ENCODE measurements at regions not wholly inside any gene's neighbourhood (a gene's known extent, or its start where the extent isn't known, plus 50 kb on each side); places are given as distances from the start of the nearest gene placed in this dataset.
"Not testable (repeated sequence)": the region's sequence is repeated elsewhere in the genome, so short reads cannot be mapped to it uniquely, and the experiment has no call there.

DNA sequence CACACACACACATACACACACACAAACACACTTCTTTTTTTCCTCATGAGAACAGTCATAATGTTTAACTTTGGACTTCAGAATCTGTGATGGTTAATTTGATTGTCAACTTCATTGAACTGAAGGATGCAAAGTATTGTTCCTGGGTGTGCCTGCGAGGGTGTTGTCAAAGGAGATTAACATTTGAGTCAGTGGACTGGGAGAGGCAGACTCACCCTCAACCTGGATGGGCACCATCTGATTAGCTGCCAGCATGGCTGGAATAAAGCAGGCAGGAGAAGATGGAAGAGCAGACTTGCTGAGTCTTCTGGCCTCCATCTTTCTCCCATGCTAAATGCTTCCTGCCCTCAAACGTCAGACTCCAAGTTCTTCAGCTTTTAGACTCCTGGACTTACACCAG is 167.6 kb upstream of the CRBN start:
- DNase-seq (ENCODE audit: low read depth in 3 of 3, low spot score in 2 of 3): not testable (repeated sequence)

DNA sequence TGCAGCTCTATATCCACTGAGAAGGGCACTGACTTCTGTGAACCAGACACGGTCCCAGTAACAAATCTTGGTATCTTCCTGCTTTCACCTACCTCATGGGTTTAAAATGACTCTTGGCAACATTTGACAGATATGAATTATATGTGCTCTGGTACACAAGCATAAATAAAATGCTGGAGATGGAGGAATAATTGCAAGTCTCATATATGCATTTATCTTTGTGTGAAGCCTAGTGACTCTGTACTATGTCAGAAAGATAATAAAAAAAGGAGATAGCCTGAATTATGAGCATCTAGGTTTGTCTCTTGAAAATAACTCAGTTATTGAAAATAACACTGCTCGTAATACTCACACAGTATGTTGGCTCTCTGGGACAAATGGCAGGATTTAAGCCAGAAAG is 167.1 kb upstream of the CRBN start:
- DNase-seq (ENCODE audit: low read depth in 3 of 3, low spot score in 2 of 3): no peak

DNA sequence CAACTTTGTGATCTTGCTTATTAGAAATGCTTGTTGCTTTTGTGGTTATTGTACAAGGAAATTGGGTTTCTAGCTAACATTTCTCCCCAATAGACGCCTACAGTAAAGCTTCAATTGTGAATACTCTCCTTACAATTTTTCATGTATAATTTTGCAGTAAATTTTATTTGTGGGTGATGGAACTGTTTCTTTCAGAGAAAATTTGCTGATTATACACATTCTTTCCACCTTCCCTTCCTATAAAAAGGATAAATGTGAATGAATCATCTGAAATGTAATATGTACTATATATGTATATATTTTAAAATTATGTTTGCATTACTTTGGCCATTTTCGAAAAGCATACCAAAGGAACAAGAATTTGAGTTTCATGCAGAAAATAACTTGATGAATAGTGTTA is 162.7 kb upstream of the CRBN start:
- no peak for DNase-seq (ENCODE audit: low read depth in 3 of 3, low spot score in 2 of 3)

DNA sequence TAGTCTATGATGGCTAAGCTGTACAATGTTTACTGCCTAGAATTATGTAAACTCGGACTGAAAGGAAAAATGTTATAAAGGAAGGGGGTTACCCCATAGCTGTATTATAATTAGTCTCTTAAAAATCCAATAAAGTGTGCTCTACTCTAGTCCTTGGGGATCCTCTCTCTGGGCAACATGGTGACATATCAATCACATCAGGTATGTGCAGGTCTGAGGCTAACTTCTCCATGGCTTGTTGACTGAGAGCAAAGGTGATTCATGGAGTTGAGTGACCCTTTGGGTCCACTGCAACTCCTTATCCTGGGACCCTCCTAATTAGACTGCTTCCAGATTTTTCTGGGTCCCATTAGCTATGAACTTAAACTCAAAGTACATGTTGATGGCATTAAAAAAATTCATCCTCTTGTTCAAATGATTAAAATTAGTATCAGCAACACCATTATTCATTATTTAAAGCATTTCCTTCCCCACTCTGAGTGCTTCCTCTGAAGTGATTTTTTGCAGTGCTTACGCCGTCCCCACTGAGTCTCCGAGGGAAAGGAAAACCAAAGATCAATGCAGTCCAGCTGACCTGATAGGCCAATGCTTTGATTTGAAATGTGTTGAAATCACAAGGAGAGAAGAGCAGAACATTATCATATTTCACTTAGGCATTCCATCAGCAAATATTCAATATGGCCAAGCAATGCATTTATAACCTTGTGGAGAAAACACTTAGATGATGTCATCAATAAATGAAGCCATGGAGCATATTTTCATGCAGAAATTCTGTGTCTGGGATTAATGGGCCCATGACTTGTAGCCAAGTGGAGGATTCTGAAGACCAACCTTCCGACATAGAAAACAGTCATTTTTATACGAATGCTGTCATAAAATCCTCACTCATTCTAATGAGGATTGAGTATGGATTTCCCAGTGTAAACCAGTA is 161.7 kb upstream of the CRBN start:
- no peak for DNase-seq (ENCODE audit: low read depth in 3 of 3, low spot score in 2 of 3)

DNA sequence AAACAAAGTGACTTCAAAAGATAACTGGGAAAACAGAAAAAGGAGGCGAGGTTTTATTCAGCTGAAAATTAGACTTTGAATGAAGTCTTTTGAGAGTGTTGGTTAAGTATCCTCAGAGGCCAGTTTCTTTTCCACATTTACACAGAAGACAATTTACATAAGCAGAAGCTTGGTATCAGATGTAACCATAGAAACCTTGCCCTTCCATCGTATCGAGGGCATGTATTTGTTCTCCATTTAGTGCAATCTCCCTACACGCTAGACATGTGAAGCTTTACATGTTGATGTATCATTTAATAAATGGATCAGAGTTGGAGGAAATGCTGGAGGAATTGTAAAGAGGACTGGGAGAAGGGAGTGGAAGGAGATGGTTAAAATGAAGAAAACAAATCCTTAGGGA is 161.0 kb upstream of the CRBN start:
- DNase-seq (ENCODE audit: low read depth in 3 of 3, low spot score in 2 of 3): no peak

DNA sequence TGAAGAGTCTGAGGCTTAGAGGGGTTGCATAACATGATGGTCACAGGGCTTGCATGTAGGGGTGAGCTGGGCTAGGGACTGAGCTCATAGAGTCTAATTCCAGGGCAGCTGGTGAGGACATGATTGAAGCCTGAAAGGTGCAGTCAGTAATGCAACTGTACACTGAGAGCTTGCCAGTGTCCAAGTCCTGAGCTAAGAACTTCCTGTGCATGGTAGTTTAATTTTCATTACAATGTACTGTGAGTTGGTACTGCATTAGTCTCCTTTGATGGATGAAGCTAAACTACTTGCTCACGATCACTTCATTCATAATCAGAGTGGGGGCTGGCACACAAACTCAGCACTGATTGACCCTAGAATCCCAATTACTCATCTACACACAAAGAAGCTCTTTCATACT is 156.4 kb upstream of the CRBN start:
- no peak for DNase-seq (ENCODE audit: low read depth in 3 of 3, low spot score in 2 of 3)

DNA sequence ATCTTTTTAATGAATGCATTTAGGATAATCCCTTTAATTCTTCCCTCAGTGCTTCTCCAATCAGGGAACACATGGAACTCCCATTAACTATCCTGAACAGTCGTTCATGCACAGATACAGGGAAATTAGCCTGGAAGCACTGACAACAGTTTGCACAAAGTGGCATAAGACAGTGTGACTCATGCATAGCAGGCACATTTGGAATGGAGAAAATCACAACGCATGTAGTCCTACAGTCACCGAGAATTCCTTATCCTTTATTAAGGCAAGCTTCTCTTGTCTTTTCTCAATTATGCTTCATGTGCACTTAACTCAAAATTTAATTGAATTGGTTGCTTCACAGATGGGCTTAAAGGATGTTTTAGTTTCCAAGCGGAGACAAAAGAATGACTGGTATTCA is 155.0 kb upstream of the CRBN start:
- no peak for DNase-seq (ENCODE audit: low read depth in 3 of 3, low spot score in 2 of 3)

DNA sequence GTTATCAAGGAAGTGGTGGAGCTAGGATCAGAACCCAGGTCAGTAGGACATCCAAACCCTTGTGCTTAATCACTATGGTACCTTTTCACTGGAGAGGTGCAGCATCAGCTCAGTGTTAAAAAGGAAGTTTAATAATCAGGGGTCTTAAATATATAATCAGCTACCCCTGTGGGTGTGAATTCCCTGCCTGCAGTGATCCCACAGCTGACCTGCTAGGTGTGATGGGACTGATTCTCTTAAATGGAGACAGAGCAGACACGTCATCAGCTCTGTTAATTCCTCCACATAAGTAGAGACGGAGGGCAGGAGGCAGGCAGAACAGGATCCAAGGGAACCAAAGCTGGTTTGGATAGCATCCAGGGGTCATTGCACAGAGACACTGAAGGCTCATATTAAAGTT is 154.1 kb upstream of the CRBN start:
- no peak for DNase-seq (ENCODE audit: low read depth in 3 of 3, low spot score in 2 of 3)

DNA sequence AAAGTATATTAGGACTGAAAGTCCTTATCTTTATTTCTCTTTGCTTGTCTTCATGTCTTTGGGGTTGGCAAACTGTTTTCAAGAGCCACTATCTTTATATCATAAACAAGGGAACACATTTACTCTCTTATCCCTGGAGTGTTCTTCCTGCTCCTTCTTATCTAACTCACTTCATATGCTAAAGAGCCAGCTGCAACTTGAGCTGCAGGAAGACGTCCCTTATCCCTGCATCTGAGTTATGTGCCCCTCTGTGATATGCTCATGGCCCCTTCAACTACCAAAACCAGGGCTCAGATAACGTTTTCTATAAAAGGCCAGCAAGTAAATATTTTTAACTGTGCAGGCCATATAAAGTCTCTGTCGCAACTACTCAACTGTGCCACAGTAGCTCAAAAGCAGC is 137.0 kb upstream of the CRBN start:
- DNase-seq (ENCODE audit: low read depth in 3 of 3, low spot score in 2 of 3): no peak

DNA sequence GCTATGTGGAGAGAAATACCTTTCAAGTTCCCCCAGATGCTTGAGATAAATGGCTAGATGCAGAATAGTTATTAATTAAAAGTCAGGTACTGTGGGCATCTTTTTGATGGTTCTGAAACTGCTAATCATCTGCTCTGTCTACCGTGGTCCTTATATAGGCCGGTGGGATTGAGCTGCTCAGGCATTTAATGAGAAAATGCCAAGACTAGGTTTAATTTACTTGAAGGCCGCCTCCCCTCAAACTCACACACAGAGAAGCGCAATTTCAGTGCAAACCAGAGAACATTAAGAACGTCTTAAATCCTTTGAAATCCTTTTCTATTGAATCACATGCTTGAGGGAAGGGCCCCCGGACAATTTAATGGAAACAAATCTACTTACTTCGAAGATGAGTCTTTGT is 136.4 kb upstream of the CRBN start:
- no peak for DNase-seq (ENCODE audit: low read depth in 3 of 3, low spot score in 2 of 3)

DNA sequence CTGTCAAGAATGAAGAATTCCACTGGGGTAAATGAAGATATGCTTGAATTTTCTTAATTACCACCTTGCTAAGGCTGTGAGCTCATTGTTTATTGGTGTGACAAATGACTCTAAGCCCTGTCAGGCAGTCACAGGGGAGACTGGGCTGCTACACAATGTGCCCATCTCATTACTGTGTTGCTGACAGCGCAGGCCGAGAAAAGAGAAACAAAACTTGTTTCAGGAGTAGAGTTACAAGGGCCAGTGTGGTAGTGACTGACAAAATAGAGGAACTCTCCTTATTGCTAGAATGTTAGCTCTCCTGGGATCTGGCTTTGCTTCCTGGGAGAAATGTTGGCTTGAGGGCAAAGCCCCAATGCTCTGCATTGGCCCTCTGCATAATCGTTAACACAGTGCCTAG is 130.4 kb upstream of the CRBN start:
- DNase-seq (ENCODE audit: low read depth in 3 of 3, low spot score in 2 of 3): no peak

DNA sequence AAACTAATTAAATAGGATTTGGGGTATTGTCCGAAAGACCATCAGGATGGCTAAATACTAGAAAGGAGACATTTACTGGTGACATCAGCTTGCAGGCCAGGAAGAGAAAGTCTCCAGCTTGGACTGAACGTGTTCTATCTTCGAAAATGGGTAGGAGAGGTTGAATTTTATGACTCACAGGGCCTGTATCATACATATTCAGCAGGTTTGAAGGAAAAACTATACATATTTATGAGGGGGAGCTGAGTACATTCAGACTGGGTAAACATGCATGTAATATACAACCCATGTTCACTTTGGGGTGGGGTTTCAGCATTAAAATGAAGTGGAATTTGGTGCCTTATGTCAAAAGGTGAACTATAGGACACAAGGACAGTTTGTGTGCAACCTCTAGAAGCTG is 129.3 kb upstream of the CRBN start:
- no peak for DNase-seq (ENCODE audit: low read depth in 3 of 3, low spot score in 2 of 3)

DNA sequence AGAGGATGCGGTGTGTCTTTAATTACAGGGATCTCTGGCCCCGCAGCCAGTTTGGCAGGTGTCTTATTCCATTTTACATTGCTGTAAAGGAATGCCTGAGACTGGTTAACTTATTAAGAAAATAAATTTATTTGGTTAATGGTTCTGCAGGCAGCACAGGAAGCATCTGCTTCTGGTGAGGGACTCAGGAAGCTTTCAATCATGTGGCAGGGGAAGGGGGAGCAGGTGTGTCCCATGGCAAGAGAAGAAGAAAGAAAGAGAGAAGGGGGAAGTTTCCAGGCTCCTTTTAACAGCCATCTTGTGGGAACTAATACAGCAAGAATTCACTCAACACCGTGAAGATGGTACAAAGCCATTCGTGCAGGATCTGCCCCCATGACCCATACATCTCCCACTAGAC is 128.0 kb upstream of the CRBN start:
- no peak for DNase-seq (ENCODE audit: low read depth in 3 of 3, low spot score in 2 of 3)

DNA sequence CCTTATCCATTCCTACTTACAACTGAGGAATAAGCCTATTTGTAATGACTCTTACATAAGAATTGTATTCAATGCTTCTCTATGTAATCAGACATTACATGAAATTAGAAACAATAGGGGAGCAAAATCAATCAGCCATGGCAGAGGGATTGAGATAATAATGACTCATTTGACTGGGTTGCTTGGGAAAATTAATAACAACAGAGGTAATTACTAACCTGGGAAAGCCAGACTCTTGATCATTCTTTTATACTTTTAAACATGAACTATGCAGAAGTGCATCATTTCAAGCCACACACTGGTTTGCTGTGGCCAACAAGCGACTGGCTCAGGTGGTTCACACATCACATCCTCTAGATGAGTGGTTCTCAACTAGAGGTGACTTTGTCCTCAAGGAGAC is 126.3 kb upstream of the CRBN start:
- no peak for DNase-seq (ENCODE audit: low read depth in 3 of 3, low spot score in 2 of 3)

DNA sequence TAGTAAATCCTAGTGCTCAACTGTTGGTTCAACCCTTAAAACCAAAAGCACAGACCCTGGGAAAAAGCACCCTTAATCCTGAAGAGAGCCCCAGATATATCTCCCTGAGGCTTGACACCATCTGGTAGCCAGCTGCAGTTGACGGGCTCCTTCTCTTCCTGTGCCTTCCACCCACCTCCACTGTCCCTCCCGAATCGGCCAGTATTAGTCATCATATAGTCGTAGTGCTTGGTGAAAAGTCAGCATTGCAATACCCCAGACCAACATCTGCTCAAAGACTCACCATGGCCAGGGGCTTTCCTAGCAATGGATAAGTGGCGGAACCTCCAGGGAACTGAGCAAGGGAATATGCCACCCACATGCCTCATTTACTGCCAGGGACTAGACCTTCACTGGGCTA is 125.6 kb upstream of the CRBN start:
- no peak for DNase-seq (ENCODE audit: low read depth in 3 of 3, low spot score in 2 of 3)

DNA sequence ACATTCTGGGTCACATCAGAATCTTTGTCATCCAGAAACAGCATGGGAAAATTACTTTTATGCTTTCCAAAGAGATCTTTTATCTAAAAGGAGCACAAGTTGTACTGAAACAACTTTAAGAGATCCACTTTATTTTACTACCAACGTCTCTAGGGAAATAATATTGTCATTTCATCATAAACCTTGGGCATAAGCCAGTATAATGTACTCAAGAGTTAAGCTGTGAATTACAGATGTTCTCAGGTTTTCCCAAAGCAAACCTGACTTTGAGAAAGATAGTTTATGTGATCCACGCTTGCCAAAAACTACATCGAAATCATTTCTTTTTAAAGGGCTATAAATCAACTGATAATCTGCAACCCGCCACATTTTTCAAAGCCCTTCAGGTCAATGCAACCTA is 124.1 kb upstream of the CRBN start:
- no peak for DNase-seq (ENCODE audit: low read depth in 3 of 3, low spot score in 2 of 3)

DNA sequence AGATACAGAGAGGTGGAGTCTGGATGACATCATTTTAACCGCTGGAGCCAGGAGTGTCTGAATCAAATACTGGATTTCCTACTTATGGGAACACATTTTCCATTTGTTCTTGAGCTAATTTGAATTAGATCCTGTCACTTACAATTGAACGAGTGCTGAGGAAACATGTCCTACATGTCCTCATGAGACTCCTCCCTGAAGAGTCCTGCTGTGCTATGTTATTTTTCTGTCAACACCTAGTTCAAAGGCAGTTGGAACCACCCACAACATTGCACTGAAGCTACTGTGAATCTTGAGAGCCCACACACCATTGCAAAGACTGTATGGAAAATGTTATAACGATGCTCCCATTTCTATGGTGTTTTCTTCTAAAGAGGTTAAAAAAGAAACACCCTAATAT is 123.5 kb upstream of the CRBN start:
- no peak for DNase-seq (ENCODE audit: low read depth in 3 of 3, low spot score in 2 of 3)

DNA sequence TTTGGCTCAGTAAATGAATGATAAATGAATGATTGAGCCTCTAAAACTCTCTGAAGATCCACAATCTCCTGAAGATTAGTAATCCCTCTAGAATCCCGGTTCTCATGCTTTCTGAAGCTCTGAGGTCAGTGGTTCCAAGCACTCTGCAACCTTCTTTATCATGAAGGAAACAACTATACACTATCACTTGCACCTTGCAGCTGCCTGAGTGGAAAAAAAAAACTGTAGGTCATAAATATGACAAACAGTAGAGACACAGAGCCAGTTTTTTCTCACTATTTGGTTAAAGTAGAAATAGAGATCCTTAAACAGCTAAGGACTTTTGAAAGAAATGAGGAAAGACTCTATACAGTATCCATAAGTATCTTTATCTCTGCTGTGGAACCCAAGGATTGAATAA is 122.0 kb upstream of the CRBN start:
- DNase-seq (ENCODE audit: low read depth in 3 of 3, low spot score in 2 of 3): no peak

DNA sequence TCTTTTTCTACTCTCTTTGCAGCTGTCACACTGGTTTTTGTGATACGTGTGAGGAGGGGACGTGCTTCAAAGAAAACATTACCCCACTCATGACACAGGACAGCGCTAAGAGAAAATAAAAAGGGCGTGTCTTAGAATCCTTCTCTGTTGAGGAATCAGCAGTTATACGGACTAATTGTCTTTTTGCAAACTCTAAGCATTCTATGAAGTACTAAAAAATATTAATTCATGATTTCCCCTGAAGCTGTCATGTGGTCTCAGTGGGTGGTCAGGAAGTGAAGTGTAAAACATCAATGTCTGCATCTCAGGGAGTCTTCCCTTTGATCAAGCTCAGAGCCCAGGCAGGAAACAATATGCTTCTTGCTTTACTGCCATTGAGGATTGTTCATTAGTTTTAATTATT is 117.5 kb upstream of the CRBN start:
- DNase-seq (ENCODE audit: low read depth in 3 of 3, low spot score in 2 of 3): no peak

DNA sequence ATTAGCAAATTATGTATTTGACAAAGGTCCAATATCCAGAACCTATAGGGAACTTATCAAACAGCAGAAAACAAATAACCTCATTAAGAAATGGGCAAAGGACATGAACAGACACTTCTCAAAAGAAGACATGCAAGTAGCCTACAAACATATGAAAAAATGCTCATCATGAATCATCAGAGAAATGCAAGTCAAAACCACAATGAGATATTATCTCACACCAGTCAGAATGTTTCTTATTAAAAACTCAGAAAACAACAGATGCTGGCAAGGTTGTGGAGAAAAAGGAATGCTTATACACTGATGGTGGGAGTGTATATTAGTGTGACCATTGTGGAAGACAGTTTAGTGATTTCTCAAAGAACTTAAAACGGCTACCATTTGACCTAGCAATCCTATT is 116.1 kb upstream of the CRBN start:
- DNase-seq (ENCODE audit: low read depth in 3 of 3, low spot score in 2 of 3): no peak

DNA sequence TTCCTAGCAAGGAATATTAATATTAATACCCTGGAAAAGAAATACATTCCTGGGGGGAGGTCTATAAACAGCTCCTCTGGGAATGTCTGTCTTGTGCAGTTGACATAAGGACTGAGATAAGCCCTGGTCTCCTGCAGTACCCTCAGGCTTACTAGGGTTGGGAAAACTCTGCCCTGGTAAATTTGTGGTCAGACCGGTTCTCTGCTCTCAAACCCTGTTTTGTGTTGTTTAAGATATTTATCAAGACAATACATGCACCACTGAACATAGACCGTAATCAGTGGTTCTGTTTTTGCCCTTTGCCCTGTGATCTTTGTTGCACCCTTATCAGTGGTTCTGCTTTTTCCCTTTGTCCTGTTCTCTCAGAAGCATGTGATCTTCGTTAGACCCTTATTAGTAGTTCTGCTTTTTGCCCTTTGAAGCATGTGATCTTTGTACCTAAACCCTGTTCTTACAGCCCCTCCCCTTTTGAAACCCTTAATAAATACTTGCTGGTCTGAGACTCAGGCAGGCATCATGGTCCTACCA is 112.3 kb upstream of the CRBN start:
- DNase-seq (ENCODE audit: low read depth in 3 of 3, low spot score in 2 of 3): not testable (repeated sequence)

DNA sequence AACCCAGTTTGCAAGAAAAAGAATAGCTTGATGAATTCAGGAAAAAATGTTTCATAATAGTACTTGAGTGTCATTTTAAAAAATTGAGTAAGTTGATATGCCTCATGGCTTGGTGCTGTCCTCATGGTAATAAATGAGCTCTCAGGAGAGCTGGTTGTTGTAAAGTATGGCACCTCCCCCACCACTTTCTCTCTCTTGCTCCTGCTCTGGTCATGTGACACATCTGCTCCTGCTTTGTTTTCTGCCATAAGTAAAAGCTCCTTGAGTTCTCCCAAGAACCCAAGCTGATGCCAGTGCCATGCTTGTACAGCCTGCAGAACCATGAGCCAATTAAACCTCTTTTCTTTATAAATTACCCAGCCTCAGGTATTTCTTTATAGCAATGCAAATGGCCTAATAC is 108.8 kb upstream of the CRBN start:
- no peak for DNase-seq (ENCODE audit: low read depth in 3 of 3, low spot score in 2 of 3)

DNA sequence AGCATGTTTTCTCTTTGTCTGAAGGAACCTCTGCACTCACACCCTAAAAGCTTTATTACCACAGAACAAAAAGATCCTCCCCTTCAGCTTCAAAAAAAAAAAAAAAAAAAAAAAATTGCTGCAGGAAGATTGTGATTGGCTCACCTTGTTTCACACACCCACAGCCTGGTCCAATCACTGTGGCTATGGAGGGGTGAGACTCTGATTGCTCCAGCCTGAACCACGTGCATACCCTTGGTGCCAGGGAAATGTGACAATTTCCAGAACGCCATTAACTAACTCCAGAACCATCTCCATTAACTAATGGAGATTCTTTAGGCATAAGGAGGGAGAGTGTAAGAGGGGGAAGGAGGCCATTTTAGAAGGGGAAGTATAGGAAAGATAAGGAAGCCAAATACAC is 106.5 kb upstream of the CRBN start:
- no peak for DNase-seq (ENCODE audit: low read depth in 3 of 3, low spot score in 2 of 3)
